ENCODE measurements at regions not wholly inside any gene's neighbourhood (a gene's known extent, or its start where the extent isn't known, plus 50 kb on each side); places are given as distances from the start of the nearest gene placed in this dataset.

DNA sequence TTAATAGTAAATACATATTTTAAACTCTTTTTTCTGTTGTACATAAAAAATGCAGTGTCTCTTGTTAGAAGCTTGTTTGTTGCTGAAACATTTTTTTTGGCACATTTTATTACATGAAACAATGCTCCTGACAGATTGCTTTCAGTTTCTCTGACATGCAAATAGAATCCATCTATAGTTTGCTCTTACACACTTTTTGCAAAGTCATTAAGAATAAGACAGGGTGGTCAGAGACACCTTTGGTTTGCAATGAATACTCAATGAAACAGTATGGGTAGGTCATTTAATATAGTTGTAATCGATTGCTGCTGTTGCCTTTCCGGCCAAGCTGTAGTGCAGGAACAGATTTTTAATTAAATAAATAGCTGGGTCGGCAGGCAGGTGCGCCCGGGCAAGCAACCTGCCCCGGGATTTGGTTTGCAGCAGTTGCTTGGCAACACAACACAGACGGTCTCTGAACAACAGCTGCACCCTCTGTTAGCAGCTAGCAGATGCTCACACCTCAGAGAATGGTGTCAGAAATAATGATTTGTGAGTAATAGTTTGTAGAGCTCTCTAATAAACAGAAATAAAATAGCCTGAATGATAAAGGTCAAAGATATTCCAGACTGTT is 115.7 kb upstream of the CACNA2D1 start:
- POLR2A ChIA-PET: no interaction called here
- Histone ChIP-seq H3K27me3 (replicated peaks in 2 of 5; ENCODE audit: control insufficient read depth in 4 of 5, insufficient read depth in 5 of 5, low read length in 4 of 5) (no peaks in the 10 kb centered on the region), H3K4me1 (ENCODE audit: control extremely low read depth in 1 of 4, control insufficient read depth in 4 of 4, insufficient read depth in 4 of 4, low read length in 3 of 4) (peaks cover 0 to 8% (median 2%) of the 10 kb centered on the region in 4 experiments), H3K36me3 (ENCODE audit: control insufficient read depth in 4 of 4, insufficient read depth in 4 of 4, low read length in 3 of 4) (no peaks in the 10 kb centered on the region), H3K9me3 (ENCODE audit: control extremely low read depth in 1 of 5, control insufficient read depth in 4 of 5, insufficient read depth in 2 of 5, low read depth in 1 of 5, low read length in 4 of 5) (peaks cover 0 to 9% (median 0%) of the 10 kb centered on the region in 5 experiments), H3K27ac (ENCODE audit: insufficient read depth in 1 of 2, low read depth in 1 of 2, low read length in 2 of 2, poor library complexity in 1 of 2, severe bottlenecking in 2 of 2) (no peak overlapping the region), H3K4me3 (ENCODE audit: control insufficient read depth in 1 of 7, extremely low read depth in 1 of 7, insufficient read depth in 4 of 7, low read depth in 2 of 7, low read length in 6 of 7) (peak overlapping the region in 4 of 7 experiments; percentile 13 to 69 (median 43))
- peak; percentile 12 to 84 (median 75) for DNase-seq
- CTCF ChIA-PET: interaction anchor here (1.0 kb wide), 1 partner anchor 14 kb away, joined by 3 read pairs; no protein-coding TSS in a partner anchor
- 41% methylated on average over 7 of the region's 7 CpGs for WGBS (ENCODE audit: insufficient coverage)

DNA sequence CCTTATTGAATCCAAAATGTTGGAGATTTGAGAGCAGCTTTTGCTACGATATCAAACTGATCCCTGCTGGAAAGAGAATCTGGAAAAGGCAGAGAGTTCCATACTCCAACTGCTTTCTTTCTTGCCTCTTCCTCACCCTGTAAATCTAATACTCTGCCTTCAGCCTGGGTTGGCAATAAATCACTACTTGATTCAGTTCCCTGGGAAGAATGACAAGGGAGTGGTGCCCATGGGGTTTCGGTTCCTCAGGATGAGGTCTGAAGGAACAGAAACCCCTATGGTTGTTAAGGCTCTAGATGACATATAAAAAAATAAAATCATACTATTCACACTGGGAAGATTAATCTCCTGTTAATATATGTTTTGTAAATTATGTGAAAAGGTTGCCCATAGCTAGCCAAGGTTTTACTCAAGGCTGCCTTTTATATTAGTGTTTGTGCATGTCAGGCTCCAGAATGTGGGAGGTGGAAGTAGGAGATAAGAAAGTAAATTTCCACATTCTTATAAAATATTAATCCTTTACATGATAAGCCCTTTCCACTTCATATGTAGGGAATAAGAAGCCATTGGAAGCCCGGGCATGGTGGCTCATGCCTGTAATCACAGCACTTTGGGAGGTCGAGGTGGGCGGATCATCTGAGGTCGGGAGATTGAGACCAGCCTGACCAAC is 106.2 kb upstream of the CACNA2D1 start:
- no peaks in the 10 kb centered on the region for H3K36me3 ChIP-seq (ENCODE audit: control insufficient read depth in 4 of 4, insufficient read depth in 4 of 4, low read length in 3 of 4)
- H3K27ac ChIP-seq (ENCODE audit: insufficient read depth in 1 of 2, low read depth in 1 of 2, low read length in 2 of 2, poor library complexity in 1 of 2, severe bottlenecking in 2 of 2): no peak overlapping the region
- no CpG with 5 or more reads among the region's 6 CpGs for WGBS (ENCODE audit: insufficient coverage)
- no peak for DNase-seq
- peaks cover 0 to 6% (median 0%) of the 10 kb centered on the region in 5 experiments for H3K9me3 ChIP-seq (ENCODE audit: control extremely low read depth in 1 of 5, control insufficient read depth in 4 of 5, insufficient read depth in 2 of 5, low read depth in 1 of 5, low read length in 4 of 5)
- ChIA-PET POLR2A (no interaction called here), CTCF (no interaction called here)
- no peaks in the 10 kb centered on the region for H3K27me3 ChIP-seq (replicated peaks in 2 of 5; ENCODE audit: control insufficient read depth in 4 of 5, insufficient read depth in 5 of 5, low read length in 4 of 5)
- H3K4me3 ChIP-seq (ENCODE audit: control insufficient read depth in 1 of 7, extremely low read depth in 1 of 7, insufficient read depth in 4 of 7, low read depth in 2 of 7, low read length in 6 of 7): no peak overlapping the region
- H3K4me1 ChIP-seq (ENCODE audit: control extremely low read depth in 1 of 4, control insufficient read depth in 4 of 4, insufficient read depth in 4 of 4, low read length in 3 of 4): no peaks in the 10 kb centered on the region

DNA sequence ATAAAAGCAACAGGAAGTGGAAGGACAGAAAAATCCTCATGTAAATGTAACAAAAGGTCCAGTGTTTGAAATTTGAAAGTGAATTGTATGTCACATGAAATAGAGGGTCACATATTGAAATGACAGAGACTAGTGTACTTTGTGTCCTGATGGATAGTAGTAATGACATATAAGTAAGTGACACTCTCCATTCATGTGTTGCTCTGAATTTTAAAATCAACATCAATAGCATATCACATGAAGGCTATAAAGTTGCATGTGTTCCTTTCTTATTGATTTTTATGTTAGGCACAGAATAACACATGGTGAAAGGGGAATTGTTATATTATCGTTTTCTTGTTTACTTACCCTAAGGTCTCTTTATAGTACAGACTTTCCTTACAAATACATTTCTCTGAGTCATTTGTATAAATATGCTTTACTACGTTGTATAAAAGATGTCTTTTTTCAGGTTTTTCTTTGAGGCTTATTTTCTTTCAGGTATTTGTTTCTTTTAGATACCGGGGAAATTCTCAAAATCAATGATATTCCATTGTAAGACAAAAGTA is 104.6 kb upstream of the CACNA2D1 start:
- no CpG with 5 or more reads among the region's 3 CpGs for WGBS (ENCODE audit: insufficient coverage)
- no peaks in the 10 kb centered on the region for H3K27me3 ChIP-seq (replicated peaks in 2 of 5; ENCODE audit: control insufficient read depth in 4 of 5, insufficient read depth in 5 of 5, low read length in 4 of 5)
- ChIA-PET POLR2A (no interaction called here), CTCF (no interaction called here)
- H3K4me3 ChIP-seq (ENCODE audit: control insufficient read depth in 1 of 7, extremely low read depth in 1 of 7, insufficient read depth in 4 of 7, low read depth in 2 of 7, low read length in 6 of 7): no peak overlapping the region
- no peak for DNase-seq
- H3K4me1 ChIP-seq (ENCODE audit: control extremely low read depth in 1 of 4, control insufficient read depth in 4 of 4, insufficient read depth in 4 of 4, low read length in 3 of 4): no peaks in the 10 kb centered on the region
- H3K36me3 ChIP-seq (ENCODE audit: control insufficient read depth in 4 of 4, insufficient read depth in 4 of 4, low read length in 3 of 4): no peaks in the 10 kb centered on the region
- no peak overlapping the region for H3K27ac ChIP-seq (ENCODE audit: insufficient read depth in 1 of 2, low read depth in 1 of 2, low read length in 2 of 2, poor library complexity in 1 of 2, severe bottlenecking in 2 of 2)
- H3K9me3 ChIP-seq (ENCODE audit: control extremely low read depth in 1 of 5, control insufficient read depth in 4 of 5, insufficient read depth in 2 of 5, low read depth in 1 of 5, low read length in 4 of 5): no peaks in the 10 kb centered on the region

DNA sequence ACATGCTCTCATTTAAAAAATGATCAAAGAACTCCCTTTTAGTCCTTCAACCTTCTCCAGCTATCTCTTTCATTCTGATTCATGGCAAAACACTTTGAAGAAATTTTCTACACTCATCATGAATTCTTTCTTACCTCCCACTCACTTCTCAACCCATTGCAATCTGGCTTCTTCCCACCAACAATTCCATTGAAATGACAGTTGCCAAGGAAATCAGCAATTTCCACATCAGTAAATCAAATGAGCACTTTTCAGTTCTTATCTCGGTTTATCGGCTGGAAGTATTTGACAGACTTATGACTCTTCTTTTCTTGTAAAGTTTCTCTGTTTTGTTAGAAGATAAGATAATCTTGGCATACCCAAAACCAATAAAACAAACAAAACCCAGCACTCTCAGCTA is 99.1 kb upstream of the CACNA2D1 start:
- WGBS (ENCODE audit: insufficient coverage): no CpG with 5 or more reads among the region's 2 CpGs
- Histone ChIP-seq H3K4me3 (ENCODE audit: control insufficient read depth in 1 of 7, extremely low read depth in 1 of 7, insufficient read depth in 4 of 7, low read depth in 2 of 7, low read length in 6 of 7) (no peak overlapping the region), H3K9me3 (ENCODE audit: control extremely low read depth in 1 of 5, control insufficient read depth in 4 of 5, insufficient read depth in 2 of 5, low read depth in 1 of 5, low read length in 4 of 5) (no peaks in the 10 kb centered on the region), H3K4me1 (ENCODE audit: control extremely low read depth in 1 of 4, control insufficient read depth in 4 of 4, insufficient read depth in 4 of 4, low read length in 3 of 4) (no peaks in the 10 kb centered on the region), H3K36me3 (ENCODE audit: control insufficient read depth in 4 of 4, insufficient read depth in 4 of 4, low read length in 3 of 4) (no peaks in the 10 kb centered on the region), H3K27ac (ENCODE audit: insufficient read depth in 1 of 2, low read depth in 1 of 2, low read length in 2 of 2, poor library complexity in 1 of 2, severe bottlenecking in 2 of 2) (no peak overlapping the region), H3K27me3 (replicated peaks in 2 of 5; ENCODE audit: control insufficient read depth in 4 of 5, insufficient read depth in 5 of 5, low read length in 4 of 5) (no peaks in the 10 kb centered on the region)
- ChIA-PET POLR2A (no interaction called here), CTCF (no interaction called here)
- DNase-seq: peak in 1 of 3 donors; percentile 4

DNA sequence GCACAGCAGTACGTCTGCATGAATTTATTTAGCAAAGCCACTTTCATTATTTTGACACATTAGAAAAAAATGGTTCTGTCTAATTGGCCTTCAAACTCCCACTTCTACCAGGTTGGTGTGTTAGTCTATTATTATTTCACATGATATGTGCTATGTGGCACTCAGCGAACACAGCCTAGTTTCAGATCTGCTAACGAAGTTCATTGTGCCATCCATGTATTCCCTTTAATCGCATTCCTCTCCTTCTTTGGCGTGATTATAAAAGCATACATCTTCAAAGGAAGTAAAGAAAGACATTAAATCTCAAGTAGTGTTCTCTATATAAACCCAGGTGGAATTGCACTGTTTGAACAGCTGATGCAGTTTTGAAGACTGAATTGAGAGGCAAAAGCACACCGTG is 96.4 kb upstream of the CACNA2D1 start:
- Histone ChIP-seq H3K27ac (ENCODE audit: insufficient read depth in 1 of 2, low read depth in 1 of 2, low read length in 2 of 2, poor library complexity in 1 of 2, severe bottlenecking in 2 of 2) (no peak overlapping the region), H3K36me3 (ENCODE audit: control insufficient read depth in 4 of 4, insufficient read depth in 4 of 4, low read length in 3 of 4) (no peaks in the 10 kb centered on the region), H3K4me1 (ENCODE audit: control extremely low read depth in 1 of 4, control insufficient read depth in 4 of 4, insufficient read depth in 4 of 4, low read length in 3 of 4) (no peaks in the 10 kb centered on the region), H3K27me3 (replicated peaks in 2 of 5; ENCODE audit: control insufficient read depth in 4 of 5, insufficient read depth in 5 of 5, low read length in 4 of 5) (no peaks in the 10 kb centered on the region), H3K9me3 (ENCODE audit: control extremely low read depth in 1 of 5, control insufficient read depth in 4 of 5, insufficient read depth in 2 of 5, low read depth in 1 of 5, low read length in 4 of 5) (no peaks in the 10 kb centered on the region), H3K4me3 (ENCODE audit: control insufficient read depth in 1 of 7, extremely low read depth in 1 of 7, insufficient read depth in 4 of 7, low read depth in 2 of 7, low read length in 6 of 7) (no peak overlapping the region)
- WGBS (ENCODE audit: insufficient coverage): no CpG with 5 or more reads among the region's 6 CpGs
- ChIA-PET CTCF (no interaction called here), POLR2A (no interaction called here)
- no peak for DNase-seq

DNA sequence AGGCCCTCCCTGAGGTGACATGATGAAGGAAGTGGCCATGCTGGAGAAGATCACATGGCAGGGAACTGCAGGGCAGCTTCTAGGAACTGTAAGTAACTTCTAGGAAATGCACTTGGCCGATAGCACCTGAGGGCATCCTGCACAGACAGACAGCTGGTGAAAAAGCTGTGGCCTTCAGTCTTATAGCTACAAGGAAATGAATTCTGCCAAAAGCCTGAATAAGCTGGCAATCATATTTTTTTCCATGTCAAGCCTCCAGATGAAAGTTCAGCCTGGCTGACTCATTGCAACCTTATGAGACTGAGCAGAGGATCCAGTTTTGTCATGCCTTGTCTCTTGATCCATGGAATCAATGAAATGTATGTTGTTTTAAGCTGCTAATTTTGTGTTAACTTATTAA is 91.1 kb upstream of the CACNA2D1 start:
- no peaks in the 10 kb centered on the region for H3K36me3 ChIP-seq (ENCODE audit: control insufficient read depth in 4 of 4, insufficient read depth in 4 of 4, low read length in 3 of 4)
- ChIA-PET POLR2A (no interaction called here), CTCF (no interaction called here)
- no peaks in the 10 kb centered on the region for H3K9me3 ChIP-seq (ENCODE audit: control extremely low read depth in 1 of 5, control insufficient read depth in 4 of 5, insufficient read depth in 2 of 5, low read depth in 1 of 5, low read length in 4 of 5)
- no peaks in the 10 kb centered on the region for H3K4me1 ChIP-seq (ENCODE audit: control extremely low read depth in 1 of 4, control insufficient read depth in 4 of 4, insufficient read depth in 4 of 4, low read length in 3 of 4)
- DNase-seq: no peak
- 53% methylated on average over 1 of the region's 1 CpG for WGBS (ENCODE audit: insufficient coverage)
- H3K27me3 ChIP-seq (replicated peaks in 2 of 5; ENCODE audit: control insufficient read depth in 4 of 5, insufficient read depth in 5 of 5, low read length in 4 of 5): no peaks in the 10 kb centered on the region
- no peak overlapping the region for H3K27ac ChIP-seq (ENCODE audit: insufficient read depth in 1 of 2, low read depth in 1 of 2, low read length in 2 of 2, poor library complexity in 1 of 2, severe bottlenecking in 2 of 2)
- H3K4me3 ChIP-seq (ENCODE audit: control insufficient read depth in 1 of 7, extremely low read depth in 1 of 7, insufficient read depth in 4 of 7, low read depth in 2 of 7, low read length in 6 of 7): no peak overlapping the region

DNA sequence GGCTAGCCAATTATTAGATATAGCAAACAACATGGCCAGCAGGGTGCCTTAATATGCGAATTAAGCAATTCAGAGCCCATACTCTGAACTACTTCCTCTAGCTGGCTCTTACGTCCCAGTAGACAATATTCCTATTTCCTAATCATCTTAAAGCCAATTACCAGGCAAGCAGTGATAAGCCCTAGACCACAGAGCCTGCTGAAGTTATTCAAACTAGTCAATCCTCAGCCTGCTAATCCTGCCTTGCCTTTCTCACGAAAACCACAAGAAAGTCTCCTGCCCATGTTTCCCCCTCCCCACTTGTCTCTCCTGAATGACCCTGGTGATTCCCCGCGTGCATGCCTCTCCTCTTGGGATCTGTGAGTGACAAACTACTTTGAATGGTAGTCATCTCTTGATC is 86.8 kb upstream of the CACNA2D1 start:
- no peak for DNase-seq
- ChIA-PET CTCF (no interaction called here), POLR2A (no interaction called here)
- no peaks in the 10 kb centered on the region for H3K36me3 ChIP-seq (ENCODE audit: control insufficient read depth in 4 of 4, insufficient read depth in 4 of 4, low read length in 3 of 4)
- H3K4me1 ChIP-seq (ENCODE audit: control extremely low read depth in 1 of 4, control insufficient read depth in 4 of 4, insufficient read depth in 4 of 4, low read length in 3 of 4): no peaks in the 10 kb centered on the region
- H3K27me3 ChIP-seq (replicated peaks in 2 of 5; ENCODE audit: control insufficient read depth in 4 of 5, insufficient read depth in 5 of 5, low read length in 4 of 5): no peaks in the 10 kb centered on the region
- H3K9me3 ChIP-seq (ENCODE audit: control extremely low read depth in 1 of 5, control insufficient read depth in 4 of 5, insufficient read depth in 2 of 5, low read depth in 1 of 5, low read length in 4 of 5): no peaks in the 10 kb centered on the region
- 92% methylated on average over 5 of the region's 5 CpGs for whole genome bisulfite sequencing (ENCODE audit: insufficient coverage)
- H3K27ac ChIP-seq (ENCODE audit: insufficient read depth in 1 of 2, low read depth in 1 of 2, low read length in 2 of 2, poor library complexity in 1 of 2, severe bottlenecking in 2 of 2): no peak overlapping the region
- no peak overlapping the region for H3K4me3 ChIP-seq (ENCODE audit: control insufficient read depth in 1 of 7, extremely low read depth in 1 of 7, insufficient read depth in 4 of 7, low read depth in 2 of 7, low read length in 6 of 7)

Data from common myeloid progenitor, CD34-positive (primary cell).